B cell (primary cell): ENCODE measurements at regions not wholly inside any gene's neighbourhood (a gene's known extent, or its start where the extent isn't known, plus 50 kb on each side); places are given as distances from the start of the nearest gene placed in this dataset.

ENCODE experiments used
- ATAC-seq: fragments of 200-7000 bp; cut with Tn5 transposase; one replicate; pipeline ENCODE4 v1.10.0; 2021; ENCODE audit warnings: low read depth, mild to moderate bottlenecking, moderate number of reproducible peaks, moderate library complexity
- CTCF ChIA-PET: fragments of 350-600 bp; sonication (Branson Sonifier 250); formaldehyde crosslinking; loops from one replicate; lab custom pipeline; 2021; ENCODE audit warnings: antibody characterized with exemption, inconsistent platforms; lab: Charles Lee
- POLR2A ChIA-PET: fragments of 350-600 bp; sonication (Branson Sonifier 250); formaldehyde crosslinking; loops from one replicate; lab custom pipeline; 2021; ENCODE audit warnings: antibody characterized with exemption; lab: Charles Lee
- DNase-seq: peaks from one replicate; pipeline ENCODE4 v3.0.0; 2013
- H2AFZ ChIP-seq: 2 replicates; pipeline ENCODE4 v1.6.1; 2012; ENCODE audit warnings: mild to moderate bottlenecking, low read depth, low read length; ENCODE audit not compliant: insufficient read depth, poor library complexity, severe bottlenecking
- H3K27ac ChIP-seq, 2 donors: 1 replicate in 1 of 2; 2 replicates in 1 of 2; pipeline ENCODE4 v1.5.1; 2012 to 2013; ENCODE audit warnings: low read length in 2 of 2, mild to moderate bottlenecking in 2 of 2, moderate library complexity in 1 of 2
- H3K27me3 ChIP-seq, 4 experiments: fragments of 200-600 bp in 1 of 4; sonication (generic) in 1 of 4; replicated peaks in 1 of 4; 1 replicate in 2 of 4; 2 replicates in 2 of 4; pipeline versions ENCODE4 v1.6.1 to v1.7.0; 2013 to 2016; ENCODE audit warnings: low read length in 3 of 4, mild to moderate bottlenecking in 2 of 4, mixed read lengths in 1 of 4, moderate library complexity in 1 of 4; ENCODE audit not compliant: insufficient read depth in 4 of 4, control insufficient read depth in 3 of 4; ENCODE audit errors: control extremely low read depth in 1 of 4
- H3K36me3 ChIP-seq, 2 experiments: replicated peaks in 1 of 2; 1 replicate in 1 of 2; 2 replicates in 1 of 2; pipeline versions ENCODE4 v1.6.1 to v1.7.1; 2013; ENCODE audit warnings: low read length in 1 of 2; ENCODE audit not compliant: insufficient read depth in 2 of 2, control insufficient read depth in 1 of 2; ENCODE audit errors: control extremely low read depth in 1 of 2, extremely low read depth in 1 of 2
- H3K4me1 ChIP-seq, 2 donors: fragments of 200-600 bp in 1 of 2; sonication (generic) in 1 of 2; 1 replicate in 1 of 2; 2 replicates in 1 of 2; pipeline versions ENCODE4 v1.5.1 to v1.6.1; 2013 to 2017; ENCODE audit warnings: low read length in 2 of 2; ENCODE audit not compliant: control insufficient read depth in 2 of 2, insufficient read depth in 2 of 2
- H3K4me2 ChIP-seq: replicated peaks from 2 replicates; pipeline ENCODE3; 2012; ENCODE audit warnings: mild to moderate bottlenecking, low read depth, low read length; ENCODE audit not compliant: poor library complexity, severe bottlenecking
- H3K4me3 ChIP-seq, 5 experiments: fragments of 200-600 bp in 1 of 5; sonication (generic) in 1 of 5; 1 replicate in 3 of 5; 2 replicates in 2 of 5; pipeline versions ENCODE4 v1.5.1 to v1.7.0; 2011 to 2016; ENCODE audit warnings: low read length in 4 of 5, mild to moderate bottlenecking in 4 of 5, low read depth in 2 of 5, control low read depth in 1 of 5, moderate library complexity in 1 of 5; ENCODE audit not compliant: insufficient read depth in 1 of 5; ENCODE audit errors: control extremely low read depth in 1 of 5, extremely low read depth in 1 of 5
- H3K79me2 ChIP-seq: fragments of 200-600 bp; sonication (generic); one replicate; pipeline ENCODE4 v1.6.0; 2016; ENCODE audit warnings: low read length; ENCODE audit not compliant: control insufficient read depth, insufficient read depth
- H3K9ac ChIP-seq: fragments of 200-600 bp; sonication (generic); 2 replicates; pipeline ENCODE4 v1.6.1; 2017; ENCODE audit warnings: mild to moderate bottlenecking, low read length, moderate library complexity
- H3K9me3 ChIP-seq, 3 donors: one replicate each; pipeline versions ENCODE4 v1.6.1 to v1.7.1; 2013; ENCODE audit warnings: low read length in 2 of 3; ENCODE audit not compliant: control insufficient read depth in 2 of 3, insufficient read depth in 1 of 3; ENCODE audit errors: control extremely low read depth in 1 of 3
- H4K20me1 ChIP-seq: 2 replicates; pipeline ENCODE4 v1.6.0; 2012; ENCODE audit warnings: mild to moderate bottlenecking, low read length; ENCODE audit not compliant: insufficient read depth, control insufficient read depth, poor library complexity, severe bottlenecking
- H3K27ac Mint-ChIP-seq: one replicate; pipeline ENCODE4 v1.8.0; 2021; ENCODE audit warnings: mixed read lengths
- H3K27me3 Mint-ChIP-seq: one replicate; pipeline ENCODE4 v1.8.0; 2021; ENCODE audit warnings: mixed read lengths
- H3K4me1 Mint-ChIP-seq: one replicate; pipeline ENCODE4 v1.8.0; 2021; ENCODE audit warnings: mixed read lengths
- H3K4me3 Mint-ChIP-seq: one replicate; pipeline ENCODE4 v1.8.0; 2021; ENCODE audit warnings: mixed read lengths
- H3K9me3 Mint-ChIP-seq: one replicate; pipeline ENCODE4 v1.8.0; 2022; ENCODE audit warnings: mixed read lengths; ENCODE audit not compliant: insufficient read depth
- EZH2 ChIP-seq: IDR thresholded peaks from 2 replicates; pipeline ENCODE4 v1.6.1; 2012; ENCODE audit warnings: borderline replicate concordance, low read depth, mild to moderate bottlenecking, moderate library complexity, low read length; ENCODE audit not compliant: insufficient read depth, poor library complexity, severe bottlenecking
- WGBS: methylation state at CpG from one replicate; pipeline ENCODE4 v1.1.5; 2013; ENCODE audit warnings: missing lambda C conversion rate; ENCODE audit not compliant: insufficient coverage; 5-methylcytosine and 5-hydroxymethylcytosine counted together
- intact Hi-C: fragments of 100-400 bp; cut with micrococcal nuclease; formaldehyde crosslinking; loops from one replicate; pipeline ENCODE4 v1.10.0; 2022
- TF ChIP-seq, protein P1 (sequence below): fragments of 200-600 bp; IDR thresholded peaks from one replicate; pipeline ENCODE4 v1.8.0; 2022; ENCODE audit warnings: antibody characterized with exemption, mild to moderate bottlenecking

DNA sequence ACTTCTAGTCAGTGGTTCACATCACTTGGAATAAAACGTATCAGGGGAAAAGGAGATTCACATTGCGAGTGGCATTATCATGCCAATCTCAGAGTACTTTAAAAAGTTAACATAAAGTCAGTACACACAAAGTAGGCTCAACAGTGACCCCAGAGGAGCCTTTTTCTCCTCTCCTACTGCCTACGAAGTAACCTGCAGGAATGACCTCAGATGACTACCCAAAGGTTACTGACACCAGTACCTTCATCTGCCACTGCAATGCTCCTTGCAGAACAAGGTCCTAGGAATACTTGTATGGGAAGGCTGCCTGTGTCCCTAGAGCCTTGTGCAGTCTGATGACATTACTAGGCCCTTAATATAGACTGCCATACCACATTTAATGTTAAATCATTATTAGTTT, 389.8 kb upstream of the LYPLAL1 start:
- Histone ChIP-seq H3K9me3 (no peaks in the 10 kb centered on the region), H2AFZ (no peak overlapping the region), H3K9ac (no peak overlapping the region), H3K27ac (no peak overlapping the region), H3K4me2 (no peak overlapping the region), H3K79me2 (no peaks in the 10 kb centered on the region), H3K4me3 (no peak overlapping the region), H4K20me1 (no peaks in the 10 kb centered on the region), H3K36me3 (no peaks in the 10 kb centered on the region), H3K4me1 (no peaks in the 10 kb centered on the region), H3K27me3 (no peaks in the 10 kb centered on the region)
- intact Hi-C loops: no loop called here
- Mint-ChIP-seq H3K27me3 (no peaks in the 10 kb centered on the region), H3K27ac (no peak overlapping the region), H3K4me1 (no peaks in the 10 kb centered on the region), H3K4me3 (no peak overlapping the region), H3K9me3 (no peaks in the 10 kb centered on the region)
- DNase-seq: no peak
- ChIA-PET CTCF (no interaction called here), POLR2A (no interaction called here)
- TF ChIP-seq, protein P1, sequence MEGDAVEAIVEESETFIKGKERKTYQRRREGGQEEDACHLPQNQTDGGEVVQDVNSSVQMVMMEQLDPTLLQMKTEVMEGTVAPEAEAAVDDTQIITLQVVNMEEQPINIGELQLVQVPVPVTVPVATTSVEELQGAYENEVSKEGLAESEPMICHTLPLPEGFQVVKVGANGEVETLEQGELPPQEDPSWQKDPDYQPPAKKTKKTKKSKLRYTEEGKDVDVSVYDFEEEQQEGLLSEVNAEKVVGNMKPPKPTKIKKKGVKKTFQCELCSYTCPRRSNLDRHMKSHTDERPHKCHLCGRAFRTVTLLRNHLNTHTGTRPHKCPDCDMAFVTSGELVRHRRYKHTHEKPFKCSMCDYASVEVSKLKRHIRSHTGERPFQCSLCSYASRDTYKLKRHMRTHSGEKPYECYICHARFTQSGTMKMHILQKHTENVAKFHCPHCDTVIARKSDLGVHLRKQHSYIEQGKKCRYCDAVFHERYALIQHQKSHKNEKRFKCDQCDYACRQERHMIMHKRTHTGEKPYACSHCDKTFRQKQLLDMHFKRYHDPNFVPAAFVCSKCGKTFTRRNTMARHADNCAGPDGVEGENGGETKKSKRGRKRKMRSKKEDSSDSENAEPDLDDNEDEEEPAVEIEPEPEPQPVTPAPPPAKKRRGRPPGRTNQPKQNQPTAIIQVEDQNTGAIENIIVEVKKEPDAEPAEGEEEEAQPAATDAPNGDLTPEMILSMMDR: no peak
- TF ChIP-seq EZH2: no peak
- WGBS: no CpG with 5 or more reads among the region's 3 CpGs
- ATAC-seq: no peak

- intact Hi-C loops: no loop called here
- Mint-ChIP-seq H3K4me3 (no peak overlapping the region), H3K27me3 (no peaks in the 10 kb centered on the region), H3K27ac (no peak overlapping the region), H3K9me3 (no peaks in the 10 kb centered on the region), H3K4me1 (no peaks in the 10 kb centered on the region)
- no peaks in the 10 kb centered on the region for H3K36me3 ChIP-seq
- POLR2A ChIA-PET: no interaction called here
- H3K4me3 ChIP-seq: no peak overlapping the region
- no peaks in the 10 kb centered on the region for H3K79me2 ChIP-seq
- no peak for ATAC-seq
- TF ChIP-seq, protein P1: no peak
- no peak for TF ChIP-seq EZH2
- H3K9ac ChIP-seq: no peak overlapping the region
- DNase-seq: no peak
- no peaks in the 10 kb centered on the region for H3K9me3 ChIP-seq
- no CpG with 5 or more reads among the region's 4 CpGs for WGBS
- no peaks in the 10 kb centered on the region for H3K27me3 ChIP-seq
- CTCF ChIA-PET: no interaction called here
- no peak overlapping the region for H3K27ac ChIP-seq
- no peak overlapping the region for H3K4me2 ChIP-seq
- H4K20me1 ChIP-seq: no peaks in the 10 kb centered on the region
- H2AFZ ChIP-seq: no peak overlapping the region
- H3K4me1 ChIP-seq: no peaks in the 10 kb centered on the region
These were observed 387.8 kb upstream of the LYPLAL1 start for GRCh38 chr1:218785928-218786327.
